Left colon (tissue), 2 donors: ENCODE measurements at regions not wholly inside any gene's neighbourhood (a gene's known extent, or its start where the extent isn't known, plus 50 kb on each side); places are given as distances from the start of the nearest gene placed in this dataset.

Experiments
- ATAC-seq: fragments of 200-7000 bp; cut with Tn5 transposase; one replicate; pipeline ENCODE4 v1.9.1; 2020; ENCODE audit warnings: mild to moderate bottlenecking, moderate library complexity
- DNase-seq, 2 donors: peaks; one replicate each; pipeline ENCODE4 v3.0.0-alpha.2; 2020
- intact Hi-C, 2 donors: fragments of 100-400 bp; cut with DNase I in 1 of 2; cut with micrococcal nuclease in 1 of 2; formaldehyde crosslinking; loops; one replicate each; pipeline versions ENCODE4 v1.11.2 to v1.14.0; 2022; cut with DNase I, micrococcal nuclease
- donor health status: DM: no; HTN: no; CAD: no.
- donor health status: DM: yes; HTN: yes; CAD: no.

GRCh38 chr5:110359221-110359620 lies 367.2 kb downstream of the TMEM232 start:
- ATAC-seq (no peak), DNase-seq (no peak)
- intact Hi-C loops: no loop called here

- intact Hi-C loops: no loop called here
- DNase-seq (no peak), ATAC-seq (no peak)
Measured at GRCh38 chr5:110361471-110361870, 365.0 kb downstream of the TMEM232 start.

- intact Hi-C loops: no loop called here
- ATAC-seq: no peak
Measured at GRCh38 chr5:110362261-110362660, 364.2 kb downstream of the TMEM232 start.

GRCh38 chr5:110366716-110367115 lies 359.8 kb downstream of the TMEM232 start:
- DNase-seq: no peak
- intact Hi-C loops: no loop called here
- ATAC-seq: no peak

More at GRCh38 chr5:110362261-110362660, 364.2 kb downstream of the TMEM232 start:
- no peak for DNase-seq
